ENCODE measurements at regions not wholly inside any gene's neighbourhood (a gene's known extent, or its start where the extent isn't known, plus 50 kb on each side); places are given as distances from the start of the nearest gene placed in this dataset.

GRCh38 chr2:220473611-220474010 is 846.2 kb downstream of the SLC4A3 start:
- Mint-ChIP-seq H3K4me3 (ENCODE audit: unreplicated experiment) (no peak overlapping the region), H3K27ac (ENCODE audit: unreplicated experiment) (no peak overlapping the region), H3K9me3 (ENCODE audit: unreplicated experiment) (no peaks in the 10 kb centered on the region), H3K4me1 (ENCODE audit: low read depth, unreplicated experiment) (no peaks in the 10 kb centered on the region), H3K36me3 (ENCODE audit: unreplicated experiment) (no peaks in the 10 kb centered on the region), H3K27me3 (ENCODE audit: unreplicated experiment) (no peaks in the 10 kb centered on the region)
- no peak for DNase-seq
- TF ChIP-seq CTCF (IDR thresholded peaks at IDR 0.05; ENCODE audit: partially characterized antibody, unreplicated experiment), result no peak

GRCh38 chr2:220476877-220477276 is 849.4 kb downstream of the SLC4A3 start:
- Mint-ChIP-seq H3K4me3 (ENCODE audit: unreplicated experiment) (no peak overlapping the region), H3K27me3 (ENCODE audit: unreplicated experiment) (no peaks in the 10 kb centered on the region), H3K36me3 (ENCODE audit: unreplicated experiment) (no peaks in the 10 kb centered on the region), H3K9me3 (ENCODE audit: unreplicated experiment) (no peaks in the 10 kb centered on the region), H3K4me1 (ENCODE audit: low read depth, unreplicated experiment) (no peaks in the 10 kb centered on the region), H3K27ac (ENCODE audit: unreplicated experiment) (no peak overlapping the region)
- no peak for TF ChIP-seq CTCF (IDR thresholded peaks at IDR 0.05; ENCODE audit: partially characterized antibody, unreplicated experiment)
- DNase-seq, result no peak

- no peaks in the 10 kb centered on the region for H3K36me3 Mint-ChIP-seq (ENCODE audit: unreplicated experiment)
- DNase-seq, result no peak
- H3K9me3 Mint-ChIP-seq (ENCODE audit: unreplicated experiment), result no peaks in the 10 kb centered on the region
- no peaks in the 10 kb centered on the region for H3K27me3 Mint-ChIP-seq (ENCODE audit: unreplicated experiment)
- H3K4me3 Mint-ChIP-seq (ENCODE audit: unreplicated experiment), result no peak overlapping the region
- peaks cover 4% of the 10 kb centered on the region for H3K4me1 Mint-ChIP-seq (ENCODE audit: low read depth, unreplicated experiment)
- no peak for TF ChIP-seq CTCF (IDR thresholded peaks at IDR 0.05; ENCODE audit: partially characterized antibody, unreplicated experiment)
- H3K27ac Mint-ChIP-seq (ENCODE audit: unreplicated experiment), result no peak overlapping the region
These were observed 851.1 kb downstream of the SLC4A3 start for GRCh38 chr2:220478305-220479058.

GRCh38 chr2:220482716-220483115 is 855.3 kb downstream of the SLC4A3 start:
- DNase-seq, result no peak

More at GRCh38 chr2:220482716-220483115, 855.3 kb downstream of the SLC4A3 start:
- H3K4me1 Mint-ChIP-seq (ENCODE audit: low read depth, unreplicated experiment), result peaks cover 4% of the 10 kb centered on the region
- H3K9me3 Mint-ChIP-seq (ENCODE audit: unreplicated experiment), result no peaks in the 10 kb centered on the region
- no peaks in the 10 kb centered on the region for H3K27me3 Mint-ChIP-seq (ENCODE audit: unreplicated experiment)
- H3K27ac Mint-ChIP-seq (ENCODE audit: unreplicated experiment), result no peak overlapping the region
- peaks cover 6% of the 10 kb centered on the region for H3K36me3 Mint-ChIP-seq (ENCODE audit: unreplicated experiment)
- no peak for TF ChIP-seq CTCF (IDR thresholded peaks at IDR 0.05; ENCODE audit: partially characterized antibody, unreplicated experiment)
- H3K4me3 Mint-ChIP-seq (ENCODE audit: unreplicated experiment), result no peak overlapping the region
